ENCODE measurements at regions not wholly inside any gene's neighbourhood (a gene's known extent, or its start where the extent isn't known, plus 50 kb on each side); places are given as distances from the start of the nearest gene placed in this dataset.

GRCh38 chr11:116360221-116360941, 412.4 kb downstream of the BUD13 start:
- in situ Hi-C loops (cut with MboI; ENCODE audit: low sequenced_read_pairs, unreplicated experiment), result no loop called here
- DNase-seq (ENCODE audit: low spot score), result no peak
- TF ChIP-seq CTCF (IDR thresholded peaks at IDR 0.05; ENCODE audit: borderline replicate concordance, control extremely low read depth, extremely low read depth, insufficient read depth, missing control alignments), result no peak

- in situ Hi-C loops (cut with MboI; ENCODE audit: low sequenced_read_pairs, unreplicated experiment), result no loop called here
- peak; percentile 46 for TF ChIP-seq CTCF (IDR thresholded peaks at IDR 0.05; ENCODE audit: borderline replicate concordance, control extremely low read depth, extremely low read depth, insufficient read depth, missing control alignments)
- peak; percentile 55 for DNase-seq (ENCODE audit: low spot score)
Observed at GRCh38 chr11:116357784-116358544, 414.8 kb downstream of the BUD13 start.

GRCh38 chr11:116356451-116356850, 416.3 kb downstream of the BUD13 start:
- in situ Hi-C loops (cut with MboI; ENCODE audit: low sequenced_read_pairs, unreplicated experiment), result no loop called here
- DNase-seq (ENCODE audit: low spot score), result no peak
- no peak for TF ChIP-seq CTCF (IDR thresholded peaks at IDR 0.05; ENCODE audit: borderline replicate concordance, control extremely low read depth, extremely low read depth, insufficient read depth, missing control alignments)

GRCh38 chr11:116355104-116355503, 417.7 kb downstream of the BUD13 start:
- no peak for TF ChIP-seq CTCF (IDR thresholded peaks at IDR 0.05; ENCODE audit: borderline replicate concordance, control extremely low read depth, extremely low read depth, insufficient read depth, missing control alignments)
- in situ Hi-C loops (cut with MboI; ENCODE audit: low sequenced_read_pairs, unreplicated experiment), result no loop called here
- no peak for DNase-seq (ENCODE audit: low spot score)

- in situ Hi-C loops (cut with MboI; ENCODE audit: low sequenced_read_pairs, unreplicated experiment), result no loop called here
- TF ChIP-seq CTCF (IDR thresholded peaks at IDR 0.05; ENCODE audit: borderline replicate concordance, control extremely low read depth, extremely low read depth, insufficient read depth, missing control alignments), result no peak
- no peak for DNase-seq (ENCODE audit: low spot score)
Observed at GRCh38 chr11:116353589-116353988, 419.2 kb downstream of the BUD13 start.

- in situ Hi-C loops (cut with MboI; ENCODE audit: low sequenced_read_pairs, unreplicated experiment), result no loop called here
- TF ChIP-seq CTCF (IDR thresholded peaks at IDR 0.05; ENCODE audit: borderline replicate concordance, control extremely low read depth, extremely low read depth, insufficient read depth, missing control alignments), result no peak
- no peak for DNase-seq (ENCODE audit: low spot score)
Observed at GRCh38 chr11:116352881-116353280, 419.9 kb downstream of the BUD13 start.

Data from GM13976 (cell line).